PFSK-1 (cell line): ENCODE measurements at regions not wholly inside any gene's neighbourhood (a gene's known extent, or its start where the extent isn't known, plus 50 kb on each side); places are given as distances from the start of the nearest gene placed in this dataset.

Experiments used
- POLR2AphosphoS5 ChIP-seq: IDR thresholded peaks from 2 replicates; pipeline ENCODE4 v1.6.1; 2012; ENCODE audit warnings: low read depth, mild to moderate bottlenecking, control low read depth, low read length, moderate library complexity
- REST ChIP-seq, 2 experiments: IDR thresholded peaks; 2 replicates each; pipeline versions ENCODE4 v1.6.1 to v1.8.0; 2011 to 2012; ENCODE audit warnings: low read depth in 2 of 2, low read length in 2 of 2, control low read depth in 1 of 2, inconsistent platforms in 1 of 2, mild to moderate bottlenecking in 1 of 2, moderate library complexity in 1 of 2; ENCODE audit not compliant: insufficient read depth in 1 of 2
- SIN3A ChIP-seq: IDR thresholded peaks from 2 replicates; pipeline ENCODE4 v1.6.1; 2012; ENCODE audit warnings: mild to moderate bottlenecking, low read length, moderate library complexity, borderline replicate concordance; ENCODE audit not compliant: insufficient read depth

GRCh38 chr11:97224396-97224795 is 834.6 kb downstream of the JRKL start:
- no peak for TF ChIP-seq POLR2AphosphoS5
- TF ChIP-seq REST (IDR thresholded peaks at IDR 0.05; ENCODE audit: insufficient read depth in 1 of 2, low read depth in 2 of 2, low read length in 2 of 2) = no peak
- no peak for TF ChIP-seq SIN3A
